G401 (cell line): ENCODE measurements at regions not wholly inside any gene's neighbourhood (a gene's known extent, or its start where the extent isn't known, plus 50 kb on each side); places are given as distances from the start of the nearest gene placed in this dataset.
"Not testable (repeated sequence)": the region's sequence is repeated elsewhere in the genome, so short reads cannot be mapped to it uniquely, and the experiment has no call there.

Experiments used
- DNase-seq: peaks from one replicate; pipeline ENCODE4 v3.0.0-alpha.2; 2015; ENCODE audit warnings: low spot score
- in situ Hi-C: cut with HindIII; loops from 2 replicates; pipeline ENCODE4 v1.10.0; 2016; ENCODE audit warnings: low sequenced_read_pairs, mixed read lengths

GRCh38 chr1:189726806-189727205, 750.9 kb downstream of the BRINP3 start:
- DNase-seq = no peak
- in situ Hi-C loops = no loop called here

DNA sequence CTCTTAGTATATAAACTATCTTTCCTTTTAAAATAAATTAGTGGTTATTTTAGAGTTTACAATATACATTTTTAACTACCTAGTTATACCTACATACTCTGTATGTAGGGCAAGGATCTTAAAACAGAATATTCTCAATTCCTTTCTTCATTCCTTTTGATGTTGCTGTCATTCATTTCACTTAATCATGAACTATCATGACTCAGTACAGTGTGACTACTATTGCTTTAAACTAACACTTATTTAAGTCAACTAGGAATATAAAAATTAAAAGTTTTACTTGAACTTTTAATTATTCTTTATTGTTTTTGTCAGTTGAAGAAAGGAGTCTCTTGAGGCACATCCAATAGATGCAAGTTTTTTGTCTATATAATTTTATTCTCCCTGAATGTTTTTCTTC, 726.4 kb downstream of the BRINP3 start:
- in situ Hi-C loops = no loop called here
- no peak for DNase-seq

DNA sequence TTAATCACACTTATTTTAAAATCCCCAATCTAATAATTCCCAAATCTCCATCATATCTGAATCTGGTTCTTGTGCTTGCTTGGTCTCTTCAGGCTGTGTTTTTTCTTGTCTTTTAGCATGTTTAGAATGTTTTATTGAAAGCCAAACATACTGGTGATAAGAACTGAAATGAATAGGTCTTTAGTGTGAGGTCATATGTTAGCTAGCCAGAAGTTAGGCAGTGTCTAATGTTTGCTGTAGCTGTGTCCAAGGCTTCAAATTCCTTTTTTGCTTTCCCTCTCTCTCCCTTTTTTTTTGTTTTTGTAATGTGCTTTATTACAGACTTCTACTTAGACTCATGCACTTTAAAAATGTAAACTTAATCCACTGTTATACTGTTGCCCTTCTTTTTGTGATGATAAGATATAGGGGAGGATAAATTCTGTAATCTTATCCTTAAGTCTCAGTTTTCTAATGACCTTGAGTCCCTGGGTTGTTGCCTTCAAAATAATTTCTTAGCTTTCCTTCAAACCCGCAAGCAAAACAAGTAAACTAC, 725.1 kb downstream of the BRINP3 start:
- in situ Hi-C loops = no loop called here
- no peak for DNase-seq

DNA sequence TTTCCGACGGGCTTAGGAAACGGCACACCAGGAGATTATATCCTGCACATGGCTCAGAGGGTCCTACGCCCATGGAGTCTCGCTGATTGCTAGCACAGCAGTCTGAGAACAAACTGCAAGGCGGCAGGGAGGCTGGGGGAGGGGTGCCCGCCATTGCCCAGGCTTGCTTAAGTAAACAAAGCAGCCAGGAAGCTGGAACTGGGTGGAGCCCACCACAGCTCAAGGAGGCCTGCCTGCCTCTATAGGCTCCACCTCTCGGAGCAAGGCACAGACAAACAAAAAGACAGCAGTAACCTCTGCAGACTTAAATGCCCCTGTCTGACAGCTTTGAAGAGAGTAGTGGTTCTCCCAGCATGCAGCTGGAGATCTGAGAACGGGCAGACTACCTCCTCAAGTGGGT, 722.6 kb downstream of the BRINP3 start:
- in situ Hi-C loops = not testable (repeated sequence)

DNA sequence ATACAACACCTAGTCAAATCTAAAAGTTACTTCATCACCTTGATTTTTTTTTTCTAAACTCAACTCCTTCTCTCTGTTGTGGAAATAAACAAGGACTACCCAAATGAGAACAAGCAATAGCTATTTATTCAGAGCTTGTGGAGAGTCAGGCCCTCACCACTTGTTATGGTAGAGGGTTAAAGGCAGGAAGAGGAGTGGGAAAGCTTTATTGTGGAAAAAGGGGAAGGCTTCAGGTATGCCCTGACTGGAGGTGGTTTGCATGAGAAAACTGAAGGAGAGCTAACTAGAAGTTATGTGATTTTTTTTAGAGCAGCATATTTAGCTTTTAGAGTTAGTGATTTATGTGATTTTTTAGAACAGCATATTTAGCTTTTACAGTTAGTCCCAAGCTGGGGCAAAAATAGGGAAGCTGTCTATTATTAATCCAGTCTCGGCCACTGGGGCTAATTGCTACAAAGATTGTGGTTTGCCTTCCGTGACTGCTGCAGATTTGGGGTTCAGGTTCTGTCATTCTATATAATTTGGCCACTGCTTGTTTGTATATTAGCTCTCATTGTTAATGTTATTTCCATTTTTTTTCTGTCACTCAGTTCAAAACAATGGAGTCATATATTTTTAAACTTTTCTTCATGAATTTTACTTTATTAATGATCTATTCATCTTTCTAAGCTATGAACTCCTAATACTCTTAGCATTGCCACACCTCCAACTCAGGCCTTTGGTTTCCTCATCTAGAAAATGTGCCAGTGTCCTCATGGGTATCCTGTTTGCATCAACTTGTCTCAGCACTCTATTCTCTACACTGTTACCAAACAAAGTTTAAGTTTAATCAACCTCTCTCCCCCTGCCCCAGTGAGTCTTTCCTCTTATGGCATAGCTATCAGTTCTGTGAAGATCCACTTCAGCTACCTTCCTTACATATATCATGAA, 713.0 kb downstream of the BRINP3 start:
- no peak for DNase-seq

More for the DNA sequence above, 722.6 kb downstream of the BRINP3 start:
- not testable (repeated sequence) for DNase-seq

DNA sequence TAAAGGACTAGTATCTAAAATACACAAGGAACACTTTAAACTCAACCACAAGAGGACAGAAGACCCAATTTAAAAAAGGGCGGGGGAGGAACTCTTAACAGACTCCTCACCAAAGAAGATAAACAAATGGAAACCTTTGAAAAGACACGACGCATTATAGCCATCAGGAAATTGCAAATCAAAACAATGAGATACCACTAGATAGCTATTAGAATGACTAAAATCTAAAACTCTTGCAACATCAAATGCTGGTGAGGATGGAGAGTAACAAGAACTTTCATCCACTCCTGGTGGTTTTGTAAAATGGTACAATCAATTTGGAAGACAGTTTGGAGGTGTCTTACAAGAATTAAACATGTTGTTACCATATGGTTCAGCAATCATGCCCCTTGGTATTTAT, 708.2 kb downstream of the BRINP3 start:
- in situ Hi-C loops = no loop called here

More for the DNA sequence above, 713.0 kb downstream of the BRINP3 start:
- in situ Hi-C loops = no loop called here

GRCh38 chr1:189774721-189775287, 702.9 kb downstream of the BRINP3 start:
- in situ Hi-C loops = no loop called here
- no peak for DNase-seq

More for the DNA sequence above, 708.2 kb downstream of the BRINP3 start:
- no peak for DNase-seq

DNA sequence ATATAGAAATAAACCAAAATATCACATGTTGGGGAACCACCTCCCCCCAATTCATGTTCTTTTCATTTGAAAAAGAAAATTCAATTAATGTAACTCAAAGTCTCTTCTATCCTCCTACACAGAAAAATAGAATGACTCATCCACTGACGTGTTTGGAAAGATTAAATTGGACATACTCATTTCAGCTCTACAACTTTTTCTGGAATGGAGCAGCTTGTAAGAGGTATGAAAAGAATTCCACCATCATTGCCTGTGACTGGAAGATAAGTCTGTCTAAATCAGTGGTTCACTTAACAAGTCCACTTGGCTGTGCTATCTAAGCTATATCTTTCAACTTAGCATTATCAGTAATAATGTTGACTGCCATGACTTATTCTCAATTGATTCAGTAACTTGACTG, 702.3 kb downstream of the BRINP3 start:
- no peak for DNase-seq
- in situ Hi-C loops = no loop called here

DNA sequence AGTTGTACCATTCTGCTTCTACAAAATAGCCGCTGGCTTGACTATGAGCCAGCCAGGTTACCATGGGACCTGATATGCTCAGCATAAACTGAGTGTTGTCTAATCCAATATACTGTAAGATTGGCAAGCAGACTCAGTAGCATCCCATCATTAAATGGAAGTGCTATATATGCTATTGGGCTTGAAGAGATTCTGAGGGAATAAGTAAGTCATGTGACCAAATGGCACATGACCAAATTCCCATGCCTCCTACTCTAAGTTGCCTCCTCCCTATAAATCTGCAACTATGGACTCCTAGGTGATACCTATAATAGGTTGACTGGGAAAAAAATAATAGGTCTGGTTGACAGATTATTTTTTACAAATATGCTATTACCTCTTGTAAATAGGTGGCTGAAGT, 698.6 kb downstream of the BRINP3 start:
- in situ Hi-C loops = no loop called here
- DNase-seq = no peak

DNA sequence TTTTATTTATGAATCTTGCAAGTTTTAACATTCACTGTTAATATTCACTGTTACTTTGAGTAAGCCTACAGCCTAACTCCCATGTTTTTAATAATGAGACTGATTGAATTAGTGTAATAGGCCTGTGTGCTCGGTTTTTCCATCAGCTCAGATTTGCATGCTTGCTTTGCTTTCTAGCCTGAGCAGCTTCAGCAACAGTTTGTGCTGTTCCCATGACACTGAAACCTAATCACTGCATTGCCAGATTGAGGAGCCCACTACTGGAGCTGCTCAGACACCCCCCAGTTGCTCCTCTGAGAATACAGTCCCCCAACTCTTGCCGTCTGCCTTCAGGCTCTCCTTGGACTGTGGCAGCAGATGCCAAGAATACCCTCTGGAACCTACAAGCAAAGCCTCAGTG, 695.4 kb downstream of the BRINP3 start:
- in situ Hi-C loops = no loop called here
- DNase-seq = no peak

DNA sequence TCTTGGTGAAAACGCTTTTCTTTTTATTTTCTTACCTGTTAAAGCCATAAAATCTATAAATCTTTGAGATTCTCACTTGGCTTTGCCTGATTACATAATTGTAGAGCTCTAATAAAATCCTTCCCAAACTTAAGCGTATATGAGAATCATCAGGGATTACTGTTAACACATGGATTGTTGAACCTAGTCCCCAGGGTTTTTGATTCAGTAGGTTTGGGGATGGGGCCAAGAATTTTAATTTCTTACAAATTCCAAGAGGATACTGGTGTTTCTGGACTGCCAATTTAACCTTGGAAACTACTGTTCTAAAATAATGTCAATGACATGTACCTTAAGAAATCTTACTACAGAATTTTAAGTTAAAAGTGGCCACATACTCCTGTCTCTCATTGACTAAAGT, 694.2 kb downstream of the BRINP3 start:
- no peak for DNase-seq
- in situ Hi-C loops = no loop called here

DNA sequence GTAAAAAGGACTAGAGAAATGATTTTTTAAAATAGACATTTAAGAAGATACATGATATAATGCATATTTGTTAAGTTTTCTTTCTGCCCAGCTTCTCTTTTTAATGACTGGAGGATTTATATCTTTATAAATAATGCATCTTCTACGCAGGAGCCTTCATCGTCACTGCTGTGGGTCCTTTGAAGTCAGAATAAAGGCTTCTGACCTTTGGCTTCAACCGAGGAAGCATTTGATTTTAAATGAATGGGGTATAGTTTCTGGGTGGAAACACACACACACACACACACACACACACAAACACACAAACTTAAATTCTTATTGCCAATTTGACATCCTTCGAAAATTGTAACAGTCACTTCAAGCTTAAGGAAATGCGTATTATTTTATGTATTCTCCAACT, 690.9 kb downstream of the BRINP3 start:
- in situ Hi-C loops = no loop called here
- DNase-seq = no peak

GRCh38 chr1:189787201-189787600, 690.5 kb downstream of the BRINP3 start:
- DNase-seq = no peak
- in situ Hi-C loops = no loop called here

DNA sequence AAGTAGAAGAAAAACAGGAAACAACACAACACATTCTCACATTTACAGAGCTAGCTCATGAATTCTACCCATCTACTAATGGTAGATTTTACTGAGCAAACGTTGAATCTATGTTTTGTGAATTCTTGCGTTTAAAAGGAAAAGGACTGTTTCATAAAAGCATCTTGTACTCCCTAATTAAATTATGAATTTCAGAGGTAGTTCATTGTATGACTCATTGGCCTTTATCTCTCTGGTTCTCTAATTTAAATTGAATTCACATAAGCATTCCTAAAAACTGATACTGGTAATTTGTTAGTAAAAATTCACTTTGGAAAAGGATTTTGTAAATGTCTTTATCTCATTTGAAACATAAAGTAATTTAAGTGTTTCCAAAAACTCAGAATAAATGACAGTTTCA, 687.3 kb downstream of the BRINP3 start:
- no peak for DNase-seq
- in situ Hi-C loops = no loop called here

GRCh38 chr1:189803364-189803763, 674.3 kb downstream of the BRINP3 start:
- in situ Hi-C loops = no loop called here
- DNase-seq = no peak

- no peak for DNase-seq
- in situ Hi-C loops = no loop called here
These were observed 673.3 kb downstream of the BRINP3 start for GRCh38 chr1:189804352-189804751.

DNA sequence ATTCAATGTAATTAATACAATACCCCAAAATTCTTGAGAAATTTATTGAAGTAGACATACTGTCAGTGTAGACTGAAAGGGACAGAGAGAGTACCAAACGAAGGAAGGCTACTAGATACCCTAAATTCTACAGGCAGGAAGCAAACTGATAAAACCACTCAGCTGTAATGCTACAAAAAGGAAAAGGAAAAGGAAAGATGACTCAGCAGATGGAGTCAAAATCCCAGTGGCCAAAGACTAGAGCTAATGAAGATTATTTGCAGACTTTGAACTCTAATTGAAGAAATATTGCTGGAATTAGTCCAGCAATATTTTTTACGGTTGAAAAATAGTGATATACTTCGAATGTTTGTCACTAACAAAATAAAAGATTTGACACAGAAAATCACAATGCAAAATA, 671.9 kb downstream of the BRINP3 start:
- DNase-seq = no peak
- in situ Hi-C loops = no loop called here

DNA sequence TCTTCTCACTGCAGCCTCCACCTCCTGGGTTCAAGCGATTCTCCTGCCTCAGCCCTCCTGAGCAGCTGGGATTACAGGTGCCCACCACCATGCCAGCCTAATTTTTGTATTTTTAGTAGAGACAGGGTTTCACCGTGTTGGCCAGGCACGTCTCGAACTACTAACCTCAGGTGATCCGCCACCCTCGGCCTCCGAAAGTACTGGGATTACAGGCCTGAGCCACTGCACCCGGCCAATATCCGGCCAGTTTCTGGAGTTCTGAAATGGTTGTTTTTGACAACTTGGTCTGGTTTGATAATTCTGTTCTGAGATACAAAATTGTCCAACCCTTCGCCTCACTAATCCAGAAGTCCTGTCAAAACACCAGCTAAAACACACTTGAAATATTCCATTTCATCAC, 667.0 kb downstream of the BRINP3 start:
- DNase-seq, in situ Hi-C loops: not testable (repeated sequence)

- DNase-seq = no peak
- in situ Hi-C loops = no loop called here
These were observed 665.7 kb downstream of the BRINP3 start for GRCh38 chr1:189811960-189812359.

GRCh38 chr1:189816558-189816957, 661.1 kb downstream of the BRINP3 start:
- DNase-seq = no peak
- in situ Hi-C loops = no loop called here
